Right atrium auricular region (tissue), 2 donors: ENCODE measurements at regions not wholly inside any gene's neighbourhood (a gene's known extent, or its start where the extent isn't known, plus 50 kb on each side); places are given as distances from the start of the nearest gene placed in this dataset.

ENCODE experiments used
- DNase-seq: peaks from one replicate; pipeline ENCODE4 v3.0.0-alpha.2; 2019; ENCODE audit warnings: low spot score
- H3K27ac ChIP-seq, 2 donors: fragments of 200-600 bp; sonication (generic); 1 replicate in 1 of 2; 2 replicates in 1 of 2; pipeline ENCODE4 v1.5.1; 2016 to 2019
- H3K27me3 ChIP-seq, 2 donors: fragments of 200-600 bp; sonication (generic); one replicate each; pipeline versions ENCODE4 v1.5.1 to v1.6.0; 2017 to 2019
- H3K36me3 ChIP-seq: fragments of 200-600 bp; sonication (generic); one replicate; pipeline ENCODE4 v1.5.1; 2016
- H3K4me1 ChIP-seq, 2 donors: fragments of 200-600 bp; sonication (generic); one replicate each; pipeline versions ENCODE4 v1.5.1 to v1.6.0; 2017 to 2019
- H3K4me3 ChIP-seq, 2 donors: fragments of 200-600 bp; sonication (generic); 1 replicate in 1 of 2; 2 replicates in 1 of 2; pipeline ENCODE4 v1.5.1; 2017 to 2019; ENCODE audit warnings: mild to moderate bottlenecking in 1 of 2, moderate library complexity in 1 of 2
- H3K9me3 ChIP-seq, 2 donors: fragments of 200-600 bp; sonication (generic); one replicate each; pipeline ENCODE4 v1.5.1; 2019
- CTCF ChIP-seq, 2 donors: fragments of 200-600 bp; sonication (generic); IDR thresholded peaks; one replicate each; pipeline ENCODE4 v1.5.1; 2019; ENCODE audit warnings: antibody characterized with exemption in 2 of 2

GRCh38 chr1:37097731-37098130, 63.4 kb upstream of the GRIK3 start:
- H3K4me3 ChIP-seq: no peak overlapping the region
- no peak for TF ChIP-seq CTCF (IDR thresholded peaks at IDR 0.05)
- H3K4me1 ChIP-seq: no peaks in the 10 kb centered on the region
- no peaks in the 10 kb centered on the region for H3K27me3 ChIP-seq
- no peak for DNase-seq
- H3K9me3 ChIP-seq: no peaks in the 10 kb centered on the region
- H3K36me3 ChIP-seq: no peaks in the 10 kb centered on the region
- H3K27ac ChIP-seq: no peak overlapping the region

GRCh38 chr1:37098237-37098636, 63.9 kb upstream of the GRIK3 start:
- Histone ChIP-seq H3K4me3 (no peak overlapping the region), H3K27me3 (no peaks in the 10 kb centered on the region), H3K36me3 (no peaks in the 10 kb centered on the region), H3K27ac (no peak overlapping the region), H3K9me3 (no peaks in the 10 kb centered on the region), H3K4me1 (no peaks in the 10 kb centered on the region)
- no peak for TF ChIP-seq CTCF (IDR thresholded peaks at IDR 0.05)
- DNase-seq: no peak

- no peaks in the 10 kb centered on the region for H3K4me1 ChIP-seq
- H3K36me3 ChIP-seq: no peaks in the 10 kb centered on the region
- no peak overlapping the region for H3K27ac ChIP-seq
- TF ChIP-seq CTCF (IDR thresholded peaks at IDR 0.05): no peak
- H3K9me3 ChIP-seq: no peaks in the 10 kb centered on the region
- DNase-seq: no peak
- no peaks in the 10 kb centered on the region for H3K27me3 ChIP-seq
- no peak overlapping the region for H3K4me3 ChIP-seq
These were observed 66.0 kb upstream of the GRIK3 start for GRCh38 chr1:37100310-37100709.

GRCh38 chr1:37102656-37103382, 68.5 kb upstream of the GRIK3 start:
- no peaks in the 10 kb centered on the region for H3K4me1 ChIP-seq
- H3K9me3 ChIP-seq: no peaks in the 10 kb centered on the region
- no peak for TF ChIP-seq CTCF (IDR thresholded peaks at IDR 0.05)
- no peak overlapping the region for H3K4me3 ChIP-seq
- no peak for DNase-seq
- no peaks in the 10 kb centered on the region for H3K36me3 ChIP-seq
- H3K27me3 ChIP-seq: no peaks in the 10 kb centered on the region
- H3K27ac ChIP-seq: no peak overlapping the region

- TF ChIP-seq CTCF (IDR thresholded peaks at IDR 0.05): no peak
- H3K9me3 ChIP-seq: no peaks in the 10 kb centered on the region
These were observed 71.6 kb upstream of the GRIK3 start for GRCh38 chr1:37105911-37106310.

More at GRCh38 chr1:37105911-37106310, 71.6 kb upstream of the GRIK3 start:
- Histone ChIP-seq H3K27me3 (no peaks in the 10 kb centered on the region), H3K27ac (no peak overlapping the region), H3K4me1 (peaks cover 0 to 6% of the 10 kb centered on the region in 2 donors), H3K36me3 (no peaks in the 10 kb centered on the region), H3K4me3 (no peak overlapping the region)
- no peak for DNase-seq
